Kidney epithelial cell (primary cell): ENCODE measurements at regions not wholly inside any gene's neighbourhood (a gene's known extent, or its start where the extent isn't known, plus 50 kb on each side); places are given as distances from the start of the nearest gene placed in this dataset.
"Not testable (repeated sequence)": the region's sequence is repeated elsewhere in the genome, so short reads cannot be mapped to it uniquely, and the experiment has no call there.

Experiments
- DNase-seq: peaks from one replicate; pipeline ENCODE4 v3.0.0-alpha.2; 2010; ENCODE audit warnings: low read depth
- H3K27me3 ChIP-seq: 2 replicates; pipeline ENCODE4 v1.6.0; 2011; ENCODE audit warnings: low read length; ENCODE audit not compliant: control insufficient read depth, insufficient read depth
- H3K36me3 ChIP-seq: 2 replicates; pipeline ENCODE4 v1.5.1; 2011; ENCODE audit warnings: low read length; ENCODE audit not compliant: control insufficient read depth, insufficient read depth
- H3K4me3 ChIP-seq: 2 replicates; pipeline ENCODE4 v1.5.1; 2011; ENCODE audit warnings: low read depth, mild to moderate bottlenecking, control low read depth, low read length
- CTCF ChIP-seq: IDR thresholded peaks from 2 replicates; pipeline ENCODE4 v1.5.1; 2011; ENCODE audit warnings: mild to moderate bottlenecking, moderate library complexity, low read length, control low read depth, inconsistent platforms; ENCODE audit not compliant: insufficient read depth, poor library complexity, severe bottlenecking

- Histone ChIP-seq H3K36me3 (no peaks in the 10 kb centered on the region), H3K27me3 (no peaks in the 10 kb centered on the region), H3K4me3 (no peak overlapping the region)
- no peak for TF ChIP-seq CTCF
- no peak for DNase-seq
These were observed 513.0 kb downstream of the NAV3 start for GRCh38 chr12:78343657-78344056.

DNA sequence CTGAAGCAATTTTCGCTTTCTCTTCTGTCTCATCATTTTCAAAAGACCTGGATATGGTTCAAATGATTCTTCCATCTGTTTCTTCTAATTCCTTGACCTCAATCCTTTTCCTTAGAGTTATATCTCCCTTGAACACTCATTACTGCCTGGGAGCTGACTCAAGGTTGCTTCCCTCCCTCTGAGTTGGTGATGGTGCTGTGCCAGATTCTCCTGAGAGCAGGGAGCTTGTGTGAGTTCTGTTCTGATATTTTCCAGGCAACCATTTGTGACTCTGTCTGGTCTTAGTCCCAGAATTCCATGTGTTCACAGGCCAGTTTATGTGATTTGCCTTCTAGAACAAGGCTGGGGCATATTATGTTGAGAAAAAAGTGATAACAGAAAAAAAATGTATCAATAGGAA is 505.1 kb upstream of the SYT1 start:
- no peak for DNase-seq
- no peak for TF ChIP-seq CTCF
- Histone ChIP-seq H3K27me3 (no peaks in the 10 kb centered on the region), H3K36me3 (no peaks in the 10 kb centered on the region), H3K4me3 (no peak overlapping the region)

- H3K27me3 ChIP-seq, result no peaks in the 10 kb centered on the region
- no peaks in the 10 kb centered on the region for H3K36me3 ChIP-seq
- no peak for TF ChIP-seq CTCF
- no peak for DNase-seq
- H3K4me3 ChIP-seq, result no peak overlapping the region
These were observed 502.9 kb upstream of the SYT1 start for GRCh38 chr12:78361683-78362082.

DNA sequence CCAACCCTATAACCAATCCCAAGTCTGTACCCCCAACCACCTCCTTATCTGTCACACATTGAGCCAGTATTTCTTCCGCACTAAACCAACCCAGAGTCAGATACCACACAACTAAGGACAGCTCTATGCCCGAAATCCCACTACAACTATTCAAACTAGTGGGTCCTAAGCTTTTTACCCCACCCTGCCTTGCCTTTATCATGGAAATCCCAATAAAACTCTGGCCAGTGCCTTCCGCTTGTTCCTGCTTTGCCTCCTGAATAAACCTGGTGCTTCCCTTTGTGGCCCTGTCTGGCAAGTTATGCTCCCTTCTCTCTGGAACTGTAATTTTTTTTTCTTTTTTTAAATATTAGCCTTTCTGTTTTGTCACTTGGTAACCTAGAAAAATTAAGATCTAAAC is 493.3 kb upstream of the SYT1 start:
- H3K36me3 ChIP-seq, result no peaks in the 10 kb centered on the region
- H3K4me3 ChIP-seq, result no peak overlapping the region
- no peak for DNase-seq
- TF ChIP-seq CTCF, result no peak
- no peaks in the 10 kb centered on the region for H3K27me3 ChIP-seq

DNA sequence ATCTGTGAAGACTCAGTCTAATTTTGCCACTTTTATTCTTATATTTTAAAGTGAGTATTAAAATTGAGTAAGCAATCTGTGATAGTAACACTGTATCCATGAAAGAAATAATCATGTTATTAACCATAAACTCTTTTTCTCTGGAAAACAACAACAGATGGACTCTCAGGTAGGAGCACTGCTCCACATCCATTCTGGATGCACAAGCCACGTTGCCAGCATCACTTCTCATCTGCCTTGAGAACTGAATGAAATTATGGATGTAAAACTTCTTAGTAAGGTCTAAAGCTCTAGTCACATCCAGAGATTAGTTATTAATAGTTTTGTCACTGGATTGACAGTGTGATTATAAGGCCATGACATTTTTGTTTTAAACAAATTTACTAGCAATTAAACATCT is 489.1 kb upstream of the SYT1 start:
- no peak for TF ChIP-seq CTCF
- DNase-seq, result no peak
- Histone ChIP-seq H3K27me3 (no peaks in the 10 kb centered on the region), H3K4me3 (no peak overlapping the region), H3K36me3 (no peaks in the 10 kb centered on the region)

- TF ChIP-seq CTCF, result no peak
- Histone ChIP-seq H3K27me3 (no peaks in the 10 kb centered on the region), H3K36me3 (no peaks in the 10 kb centered on the region), H3K4me3 (no peak overlapping the region)
- DNase-seq, result no peak
These were observed 488.3 kb upstream of the SYT1 start for GRCh38 chr12:78376257-78376656.

DNA sequence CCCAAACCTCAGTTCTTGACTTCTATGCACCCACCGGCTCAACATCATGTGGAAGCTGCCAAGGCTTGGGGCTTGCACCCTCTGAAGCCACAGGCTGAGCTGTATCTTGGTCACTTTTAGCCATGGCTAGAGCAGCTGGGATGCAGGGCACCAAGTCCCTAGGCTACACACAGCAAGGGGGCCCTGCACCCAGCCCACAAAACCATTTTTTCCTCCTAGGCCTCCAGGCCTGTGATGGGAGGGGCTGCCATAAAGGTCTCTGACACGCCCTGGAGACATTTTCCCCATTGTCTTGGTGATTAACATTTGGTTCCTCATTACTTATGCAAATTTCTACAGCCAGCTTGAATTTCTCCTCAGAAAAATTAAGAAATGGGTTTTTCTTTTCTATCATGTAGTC is 485.5 kb upstream of the SYT1 start:
- not testable (repeated sequence) for DNase-seq, H3K4me3 ChIP-seq, H3K36me3 ChIP-seq, H3K27me3 ChIP-seq
